ENCODE measurements at regions not wholly inside any gene's neighbourhood (a gene's known extent, or its start where the extent isn't known, plus 50 kb on each side); places are given as distances from the start of the nearest gene placed in this dataset.

DNA sequence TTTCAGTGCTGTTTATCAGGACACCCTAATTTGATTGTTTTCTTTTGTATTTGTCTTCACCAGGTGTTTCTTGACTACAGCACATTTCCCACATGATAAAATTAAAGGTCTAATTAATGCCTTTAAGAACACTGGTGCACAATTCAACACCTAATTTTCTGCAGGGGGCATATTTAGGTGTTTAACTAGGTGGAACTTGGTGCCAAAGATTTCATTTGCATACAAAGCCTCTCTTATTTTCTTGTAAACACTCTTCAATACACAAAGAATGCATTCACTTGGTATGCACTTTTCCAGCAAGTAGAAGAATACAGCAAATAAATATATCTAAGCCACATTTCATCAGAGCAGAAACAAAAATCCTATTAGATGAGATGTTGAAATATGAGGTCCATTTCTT lies 646.2 kb upstream of the FOXG1 start:
- TF ChIP-seq EZH2 (IDR thresholded peaks at IDR 0.05; ENCODE audit: insufficient read depth, poor library complexity, severe bottlenecking) (no peak), EZH2phosphoT487 (IDR thresholded peaks at IDR 0.05; ENCODE audit: insufficient read depth, low read depth) (no peak)
